NCI-H1092 treated with DMSO at 0.1 percent for 48 hours (cell line): ENCODE measurements at regions not wholly inside any gene's neighbourhood (a gene's known extent, or its start where the extent isn't known, plus 50 kb on each side); places are given as distances from the start of the nearest gene placed in this dataset.
"Not testable (repeated sequence)": the region's sequence is repeated elsewhere in the genome, so short reads cannot be mapped to it uniquely, and the experiment has no call there.

Experiments
- DNase-seq: peaks from one replicate; lab custom pipeline; 2025; lab: John Stamatoyannopoulos, UW

DNA sequence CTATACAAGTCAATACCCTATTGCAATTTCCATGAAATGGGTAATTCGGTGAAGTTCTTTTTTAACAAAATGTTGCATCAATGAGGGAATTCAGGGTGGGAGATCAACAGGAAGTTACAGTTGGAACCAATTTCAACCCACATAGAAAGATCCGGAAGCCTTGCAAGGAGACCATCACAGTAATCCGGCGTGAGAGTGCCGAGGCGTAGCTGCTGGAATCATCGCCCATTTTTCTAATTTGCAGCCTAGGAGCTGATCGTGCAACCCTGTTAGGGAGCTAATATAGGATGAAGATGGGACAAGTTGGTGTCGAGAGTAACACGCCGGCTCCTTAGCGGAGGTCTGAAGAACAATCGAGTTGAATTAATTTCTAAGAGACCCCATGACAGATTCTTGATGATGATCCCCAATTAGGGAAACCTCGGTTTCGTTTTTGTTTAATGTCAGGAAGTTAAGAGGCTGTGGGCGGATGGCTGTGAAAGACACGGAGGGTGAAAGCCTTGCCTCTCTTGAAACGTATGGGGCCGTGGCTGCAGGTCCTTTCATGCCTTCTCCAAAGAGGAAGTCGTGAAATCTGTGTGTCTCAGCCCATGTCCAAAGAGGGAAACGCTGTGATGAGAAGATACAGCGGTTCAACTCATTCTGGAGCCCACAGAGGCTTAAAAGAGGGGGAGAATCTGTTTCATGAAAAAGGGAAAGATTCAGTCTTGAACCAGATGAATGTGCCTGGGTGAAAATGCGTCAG is 51.2 kb upstream of the CARD11 start:
- DNase-seq, result no peak

DNA sequence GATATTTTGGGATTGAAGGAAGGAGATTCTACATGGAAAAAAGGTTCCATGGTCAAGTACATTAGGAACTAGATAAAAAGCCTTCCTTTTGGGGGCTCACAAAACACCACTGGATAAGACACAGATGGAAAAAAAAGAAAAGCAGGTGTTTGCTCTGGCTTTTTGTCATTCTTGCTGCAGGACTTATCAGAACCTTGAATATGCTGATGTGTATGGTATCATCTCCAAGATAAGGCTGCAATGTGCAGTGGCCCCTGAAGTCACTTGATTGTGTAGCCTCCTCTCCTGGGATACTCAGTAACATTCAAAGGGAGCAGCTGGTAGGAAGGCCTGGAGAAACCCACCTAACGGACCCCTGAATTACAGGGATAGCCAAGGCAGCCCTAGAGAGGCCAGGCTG is 54.1 kb upstream of the CARD11 start:
- no peak for DNase-seq

DNA sequence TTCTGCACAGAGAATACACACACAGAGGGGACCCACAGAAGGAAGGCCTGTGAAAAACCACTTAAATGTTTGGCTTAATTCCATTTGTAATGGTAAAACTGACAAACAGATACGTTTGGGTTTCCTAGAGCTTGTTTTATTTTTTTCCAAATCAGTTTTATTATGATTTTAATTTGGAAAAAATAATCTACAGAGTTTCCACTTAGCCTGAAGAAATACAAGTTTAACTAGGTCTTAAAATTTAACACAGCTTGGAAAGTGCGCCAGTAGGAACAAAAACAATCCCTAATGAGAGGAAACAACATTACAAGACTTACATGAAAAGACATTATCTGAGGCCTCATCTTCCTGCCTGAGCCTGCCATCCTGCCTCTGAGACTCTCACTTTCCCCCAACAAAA is 58.5 kb upstream of the CARD11 start:
- DNase-seq, result no peak

DNA sequence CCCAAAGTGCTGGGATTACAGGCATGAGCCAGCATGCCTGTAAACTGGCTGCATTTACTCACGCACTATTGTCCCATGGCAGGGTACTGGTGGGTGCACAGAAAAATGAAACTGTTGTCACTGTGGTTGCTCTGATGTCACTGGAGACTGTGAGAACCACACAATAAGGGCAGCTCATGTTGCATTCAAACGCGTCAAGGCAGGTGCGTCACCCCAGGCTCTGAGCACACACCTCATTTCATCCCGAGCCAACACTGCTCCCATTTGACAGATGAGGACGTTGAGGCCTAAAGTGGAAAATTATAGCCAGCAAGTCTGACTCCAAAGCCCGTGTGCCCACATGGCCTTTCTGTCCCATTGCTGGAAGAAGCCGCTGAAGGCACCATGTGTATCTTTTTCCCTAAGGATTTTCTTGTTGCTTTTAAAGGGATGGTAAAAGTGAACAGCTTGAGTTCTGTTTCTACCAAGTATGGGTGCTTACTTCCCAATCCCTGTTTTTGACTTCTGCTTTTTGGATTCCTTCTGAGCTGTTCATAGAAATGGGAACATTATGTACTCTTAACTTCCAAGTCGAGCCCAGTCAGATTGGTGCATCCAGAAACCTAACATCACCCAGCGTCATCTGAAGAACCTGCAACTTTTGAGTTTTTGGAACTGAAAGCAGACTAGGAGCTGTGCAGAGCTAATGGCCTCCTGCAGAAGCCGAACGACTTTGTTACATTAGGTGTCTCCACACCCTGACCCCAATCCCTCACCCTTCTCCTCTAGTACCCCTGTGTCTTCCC is 60.1 kb upstream of the CARD11 start:
- no peak for DNase-seq

DNA sequence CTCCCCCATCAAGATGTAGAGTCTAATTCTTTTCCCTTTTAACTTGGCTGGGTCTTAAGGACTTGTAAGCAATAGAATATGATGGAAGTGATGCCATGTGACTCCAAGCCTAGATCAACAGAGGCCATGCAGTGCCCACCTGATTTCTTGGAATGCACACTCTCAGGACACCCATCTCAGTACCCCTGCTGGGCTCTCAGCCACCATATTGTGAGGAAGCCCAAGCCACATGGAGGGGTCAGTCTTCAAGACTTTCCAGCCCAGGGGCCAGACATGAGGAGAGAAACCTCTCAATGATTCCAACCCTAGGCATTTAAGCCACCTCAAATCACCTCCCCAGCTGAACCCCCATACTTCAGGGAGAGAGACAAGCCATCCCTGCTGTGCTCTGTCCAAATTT is 62.2 kb upstream of the CARD11 start:
- DNase-seq, result no peak

DNA sequence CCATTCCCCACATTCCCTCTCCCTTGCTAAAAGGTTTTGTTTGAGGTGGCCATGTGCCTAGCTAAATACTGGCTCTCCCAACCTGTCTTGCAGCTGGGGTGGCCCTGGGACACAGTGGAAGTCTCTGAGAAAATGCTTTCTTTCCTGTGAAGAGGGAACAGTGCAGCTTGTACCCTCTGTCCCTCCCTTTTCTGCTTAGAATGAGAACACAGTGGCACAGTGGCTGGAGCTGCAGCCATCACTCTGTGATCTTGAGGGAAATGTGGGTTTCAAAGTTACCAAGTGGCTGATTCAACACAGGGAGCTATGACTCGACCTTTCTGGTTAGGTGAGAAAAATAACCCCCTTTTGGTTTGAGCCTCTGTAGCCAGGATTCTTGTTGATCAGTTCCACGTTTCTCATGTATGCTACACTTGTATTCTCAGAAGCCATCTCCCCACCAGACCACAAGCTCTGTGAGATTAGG is 62.7 kb upstream of the CARD11 start:
- no peak for DNase-seq

DNA sequence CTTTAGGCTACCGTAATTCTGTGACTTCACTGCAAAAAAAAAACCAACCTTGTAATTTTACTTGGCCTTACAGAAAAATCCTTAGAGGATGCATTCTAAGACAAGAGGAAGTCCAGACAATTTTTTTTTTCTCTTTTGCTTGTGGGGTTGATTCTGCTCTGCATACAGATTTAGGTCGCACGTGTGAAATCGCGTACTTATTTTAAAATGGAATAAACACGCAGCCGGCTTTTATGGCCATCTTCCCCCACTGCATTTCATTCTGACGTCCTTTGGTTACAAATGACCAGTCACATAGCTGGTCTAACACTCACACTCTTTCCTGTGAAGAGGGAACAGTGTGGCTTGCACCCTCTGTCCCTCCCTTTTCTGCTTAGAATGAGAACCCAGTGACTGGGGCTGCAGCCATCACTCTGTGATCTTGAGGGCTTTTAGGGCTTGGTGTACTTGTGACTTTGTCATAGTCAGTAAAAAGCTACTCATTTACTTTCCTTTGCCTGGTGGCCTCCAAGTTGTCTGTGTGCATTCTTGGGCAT is 63.6 kb upstream of the CARD11 start:
- DNase-seq, result no peak

DNA sequence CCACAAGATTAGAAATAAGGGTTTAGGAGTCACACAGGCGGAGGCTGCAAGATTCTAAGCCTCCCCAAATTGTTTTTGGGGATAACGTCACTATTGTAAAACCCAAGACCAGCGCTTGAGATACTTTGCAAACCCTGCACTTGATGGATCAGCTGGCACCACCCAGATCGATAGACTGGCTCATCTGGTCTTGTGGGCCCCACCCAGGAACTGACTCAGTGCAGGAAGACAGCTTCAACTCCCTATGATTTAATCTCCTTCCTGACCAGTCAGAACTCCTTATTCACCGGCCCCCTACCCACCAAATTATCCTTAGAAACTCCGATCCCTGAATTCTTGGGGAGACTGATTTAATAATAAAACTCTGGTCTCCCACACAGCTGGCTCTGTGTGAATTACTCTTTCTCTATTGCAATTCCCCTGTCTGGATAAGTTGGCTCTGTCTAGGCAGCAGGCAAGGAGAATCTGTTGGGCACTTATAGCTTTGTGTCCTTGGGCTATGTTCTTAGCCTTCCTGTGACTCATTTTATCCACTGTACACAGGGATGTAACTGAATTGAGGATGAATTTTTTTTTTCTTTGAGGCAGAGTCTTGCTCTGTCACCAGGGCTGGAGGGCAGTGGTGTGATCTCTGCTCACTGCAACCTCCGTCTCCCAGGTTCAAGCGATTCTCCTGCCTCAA is 64.4 kb upstream of the CARD11 start:
- no peak for DNase-seq

DNA sequence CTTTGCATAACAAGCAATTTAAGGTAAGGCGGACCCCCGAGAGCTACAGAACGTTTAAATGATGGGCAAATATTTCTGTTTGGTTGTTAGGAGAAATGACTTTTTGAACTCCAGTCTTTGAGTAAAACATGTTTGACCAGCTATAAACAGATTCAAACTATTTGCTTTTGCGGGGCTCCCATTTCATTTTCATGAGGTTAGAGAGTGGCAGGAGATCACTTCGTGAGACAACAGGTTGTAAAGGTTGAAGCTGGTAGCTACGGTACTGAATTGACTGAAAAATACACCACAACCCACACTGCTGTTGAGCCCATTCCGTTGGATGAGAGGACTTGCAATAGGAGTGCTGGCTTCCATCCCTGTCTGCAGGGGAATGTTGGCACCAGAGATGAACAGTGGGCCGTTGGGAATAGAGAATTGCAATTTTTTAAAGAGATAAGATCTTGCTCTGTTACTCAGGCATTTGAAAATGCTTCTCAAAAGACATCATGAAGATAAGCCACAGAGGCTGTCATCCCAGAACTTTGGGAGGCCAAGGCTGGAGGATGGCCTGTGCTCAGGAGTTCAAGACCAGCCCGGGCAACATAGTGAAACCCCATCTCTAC is 65.7 kb upstream of the CARD11 start:
- no peak for DNase-seq

DNA sequence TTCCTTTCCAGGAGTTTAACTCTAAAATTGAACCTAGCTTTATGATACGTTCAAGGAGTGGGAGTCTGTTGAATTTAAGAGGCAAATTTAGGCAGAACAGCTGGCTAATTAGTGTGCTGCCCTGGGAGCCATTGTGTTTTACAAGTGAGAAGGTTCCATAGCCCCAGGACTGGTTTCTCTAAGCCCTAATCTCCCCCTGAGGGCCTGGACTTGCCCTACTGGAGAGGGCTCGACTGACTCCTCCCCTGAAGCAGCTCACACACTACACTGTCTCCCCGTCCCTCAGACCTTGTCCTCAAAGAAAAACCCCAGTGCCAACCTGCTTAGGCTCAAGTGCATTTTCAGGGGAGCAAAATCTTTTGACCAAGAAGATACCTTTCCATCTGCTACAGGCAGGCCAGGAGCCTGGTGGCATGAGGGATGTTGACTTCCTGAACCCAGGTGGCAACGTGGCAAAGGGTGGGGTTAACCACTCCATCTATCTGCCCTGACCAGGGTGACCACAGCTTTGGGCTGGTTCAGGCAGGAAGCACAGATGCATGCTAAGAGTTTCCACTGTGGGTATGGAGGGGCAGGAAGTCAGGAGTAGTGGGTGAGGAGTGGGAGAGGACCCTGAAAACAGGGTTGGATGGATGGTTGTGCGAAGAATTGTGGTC is 68.9 kb upstream of the CARD11 start:
- no peak for DNase-seq

DNA sequence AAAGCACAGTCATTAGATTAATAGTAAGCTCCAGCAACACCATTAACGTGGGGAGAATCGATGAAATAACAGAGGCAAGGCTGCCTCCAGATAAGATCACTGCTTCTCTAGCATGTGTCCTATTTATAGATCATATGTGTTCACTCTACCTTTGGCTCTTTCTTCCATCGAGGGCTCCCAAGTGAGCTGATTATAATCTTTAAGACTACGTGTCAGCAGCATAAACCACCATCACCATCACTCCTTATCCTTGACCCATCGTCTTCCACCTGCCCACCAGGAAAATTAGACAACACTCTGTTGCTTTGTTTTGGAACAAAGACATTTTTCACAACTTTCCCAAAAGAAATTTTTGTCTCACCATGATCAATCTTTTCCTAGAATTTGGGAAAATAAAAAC is 71.2 kb upstream of the CARD11 start:
- no peak for DNase-seq

DNA sequence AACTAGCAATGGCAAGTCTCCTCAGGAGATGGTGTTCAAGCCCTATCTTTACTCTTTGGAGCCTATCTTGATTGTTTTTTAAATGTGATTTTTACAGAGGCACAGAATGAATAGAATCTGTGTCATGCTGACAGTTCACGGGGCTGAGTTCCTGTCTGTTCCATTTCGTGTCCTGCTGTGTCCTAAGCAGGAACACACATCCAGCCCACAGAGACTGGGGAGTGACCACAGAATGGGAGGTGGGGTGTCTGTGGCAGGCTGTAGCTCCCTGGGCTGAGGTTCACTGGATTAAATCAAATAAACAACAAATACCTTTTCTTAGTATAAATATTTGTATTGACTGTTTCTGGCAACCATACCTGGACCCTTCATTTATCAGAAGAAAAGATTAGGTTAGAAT is 73.4 kb upstream of the CARD11 start:
- no peak for DNase-seq

DNA sequence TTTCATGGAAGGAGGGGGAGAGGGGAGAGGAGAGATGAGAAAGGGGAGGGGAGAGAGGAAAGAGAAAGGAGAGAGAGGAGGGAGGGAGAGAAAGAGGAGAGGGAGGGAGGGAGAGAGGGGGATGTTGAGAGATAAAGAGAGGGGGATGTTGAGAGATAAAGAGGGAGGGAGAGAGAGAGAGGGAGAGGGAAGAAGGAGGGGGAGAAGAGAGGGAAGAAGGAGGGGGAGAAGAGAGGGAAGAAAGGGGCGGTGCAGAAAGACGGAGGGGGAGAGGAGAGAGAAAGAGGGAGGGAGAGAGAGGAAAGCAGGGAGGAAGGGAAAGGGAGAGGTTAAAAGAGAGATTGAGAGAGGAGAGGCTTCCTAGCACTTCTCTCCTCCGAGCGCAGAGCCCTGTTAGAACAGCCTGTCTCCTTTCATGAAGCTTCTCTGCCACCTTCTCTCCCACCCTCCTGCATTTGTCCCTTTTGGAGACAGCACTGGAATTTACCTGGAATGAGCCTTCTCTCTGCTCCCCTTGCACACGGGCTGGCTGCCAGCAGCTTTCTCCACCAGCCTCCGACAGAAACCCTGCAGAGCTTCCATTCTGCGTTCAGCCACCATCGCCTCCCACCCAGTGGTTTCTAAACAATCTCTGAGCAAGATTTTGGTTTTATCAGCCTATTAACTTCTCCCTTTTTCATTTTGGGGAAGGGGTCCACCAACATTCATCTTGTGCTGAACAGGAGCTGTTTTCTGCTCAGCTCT is 74.0 kb upstream of the CARD11 start:
- DNase-seq, result no peak

DNA sequence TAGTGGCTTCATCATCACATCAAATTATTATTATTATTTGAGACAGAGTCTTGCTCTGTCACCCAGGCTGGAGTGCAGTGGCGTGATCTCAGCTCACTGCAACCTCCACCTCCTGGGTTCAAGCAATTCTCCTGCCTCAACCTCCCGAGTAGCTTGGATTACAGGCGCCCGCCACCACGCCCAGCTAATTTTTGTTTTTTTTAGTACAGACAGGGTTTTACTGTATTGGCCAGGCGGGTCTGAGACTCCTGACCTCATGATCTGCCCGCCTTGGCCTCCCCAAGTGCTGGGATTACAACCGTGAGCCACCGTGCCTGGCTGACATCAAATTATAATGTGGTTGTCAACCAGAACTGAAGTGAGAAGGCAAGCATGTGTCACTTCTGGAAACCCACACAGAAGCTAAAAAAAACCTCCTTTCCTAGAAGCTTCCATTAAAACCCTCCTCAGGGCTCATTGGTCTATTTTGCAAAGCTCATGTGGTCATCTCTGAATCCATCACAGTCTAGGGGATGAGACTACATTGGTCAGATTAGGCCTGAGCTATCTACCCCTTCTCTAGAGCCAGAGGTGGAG is 75.8 kb upstream of the CARD11 start:
- DNase-seq, result not testable (repeated sequence)

DNA sequence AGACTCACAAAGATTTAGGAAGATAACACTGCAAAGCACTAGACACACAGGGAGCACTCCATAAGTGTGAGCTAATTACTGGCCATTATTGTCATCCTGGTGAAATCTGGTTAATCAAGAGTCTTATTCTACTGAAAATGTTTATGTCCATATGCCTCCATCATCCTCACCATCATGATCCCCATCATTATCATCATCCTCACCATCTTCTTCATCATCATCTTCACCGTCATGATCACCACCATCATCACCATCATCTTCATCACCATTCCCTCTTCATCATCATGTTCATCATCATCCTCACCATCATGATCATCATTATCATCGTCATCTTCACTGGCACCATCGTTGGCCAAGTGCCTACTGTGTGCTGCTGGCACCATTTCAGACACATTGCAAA is 76.3 kb upstream of the CARD11 start:
- DNase-seq, result no peak

DNA sequence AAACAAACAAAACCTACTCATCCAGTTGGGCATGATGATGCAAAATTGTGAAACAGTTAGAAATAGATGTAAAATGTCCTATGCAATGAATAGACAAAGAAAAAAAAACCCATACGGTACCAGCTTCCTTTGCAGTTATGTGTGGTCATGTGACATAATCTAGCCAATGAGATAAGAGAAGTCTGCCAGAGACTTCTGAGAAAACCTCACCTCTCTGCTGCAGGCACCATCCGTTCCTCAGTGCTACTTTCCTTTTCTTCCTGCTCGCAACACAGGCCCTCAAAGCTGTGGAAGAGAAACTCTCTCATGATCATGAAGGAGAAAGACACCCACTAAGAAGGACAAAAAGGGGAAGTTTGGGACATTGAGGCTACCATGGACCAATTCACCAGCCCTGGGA is 76.8 kb upstream of the CARD11 start:
- DNase-seq, result no peak

DNA sequence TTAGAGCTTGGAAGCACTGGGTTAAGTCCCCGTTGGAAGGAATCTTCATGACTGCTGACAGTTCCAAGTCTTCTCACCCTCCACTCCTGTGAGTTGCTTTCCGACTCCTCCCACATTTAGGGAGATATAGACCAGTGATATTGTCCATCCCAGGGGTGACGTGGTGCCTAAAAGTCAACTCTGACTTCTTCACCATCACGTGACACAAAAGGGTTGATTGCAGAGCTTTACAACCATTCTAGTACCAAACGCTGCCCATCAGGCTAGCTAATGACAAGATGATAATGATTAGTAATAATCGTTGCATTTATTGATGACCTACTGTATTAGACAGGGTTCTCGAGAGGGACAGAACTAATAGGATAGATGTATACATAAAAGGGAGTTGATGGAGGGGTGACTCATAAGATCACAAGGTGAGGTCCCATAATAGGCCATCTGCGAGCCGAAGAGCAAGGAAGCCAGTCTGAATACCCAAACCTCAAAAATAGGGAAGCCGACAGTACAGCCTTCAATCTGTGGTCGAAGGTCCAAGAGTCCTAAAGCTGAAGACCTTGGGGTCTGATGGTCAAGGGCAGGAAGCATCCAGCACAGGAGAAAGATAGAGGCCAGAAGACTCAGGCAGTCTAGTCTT is 85.3 kb upstream of the CARD11 start:
- DNase-seq, result no peak

DNA sequence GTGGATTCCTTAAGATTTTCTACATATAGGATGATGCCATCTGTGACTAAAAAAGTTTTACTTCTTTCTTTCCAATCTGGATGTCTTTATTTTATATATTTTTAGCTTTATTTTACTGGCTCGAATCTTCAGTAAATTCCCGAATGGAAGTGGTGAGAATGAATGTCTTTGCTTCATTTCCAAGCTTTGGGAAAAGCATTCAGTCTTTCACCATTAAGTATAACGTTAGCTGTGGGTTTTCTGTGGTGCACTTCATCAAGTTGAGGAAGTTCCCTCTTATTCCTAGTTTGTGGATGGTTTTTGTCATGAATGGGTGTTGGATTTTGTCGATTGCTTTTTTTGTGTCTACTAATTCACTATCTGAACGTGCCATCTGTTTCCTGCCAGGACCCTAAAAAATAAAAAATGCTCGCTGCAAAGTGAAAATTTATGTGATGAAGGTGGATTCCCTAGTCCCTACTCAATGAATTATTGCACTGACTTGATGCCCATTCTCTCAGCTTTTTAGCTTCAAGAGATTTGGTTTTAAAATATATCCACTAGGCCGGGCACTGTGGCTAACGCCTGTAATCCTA is 90.2 kb upstream of the CARD11 start:
- DNase-seq, result no peak

DNA sequence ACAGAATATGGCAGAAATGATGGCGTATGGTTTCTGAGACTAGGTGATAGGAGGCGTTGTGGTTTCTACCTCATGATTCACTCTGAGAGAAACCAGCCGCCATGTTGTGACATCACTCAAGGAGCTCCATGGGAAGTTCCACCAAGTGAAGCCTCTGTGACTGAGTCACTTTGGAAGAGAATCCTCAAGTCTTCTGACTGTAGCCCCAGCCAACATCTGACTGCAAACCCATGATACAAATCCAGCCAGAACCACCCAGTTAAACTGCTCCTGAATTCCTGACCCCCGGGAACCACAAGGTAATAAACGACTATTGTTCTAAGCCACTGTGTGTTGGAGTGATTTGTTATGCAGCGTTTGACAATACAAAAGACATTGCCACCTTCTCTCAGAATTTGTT is 91.1 kb upstream of the CARD11 start:
- no peak for DNase-seq

DNA sequence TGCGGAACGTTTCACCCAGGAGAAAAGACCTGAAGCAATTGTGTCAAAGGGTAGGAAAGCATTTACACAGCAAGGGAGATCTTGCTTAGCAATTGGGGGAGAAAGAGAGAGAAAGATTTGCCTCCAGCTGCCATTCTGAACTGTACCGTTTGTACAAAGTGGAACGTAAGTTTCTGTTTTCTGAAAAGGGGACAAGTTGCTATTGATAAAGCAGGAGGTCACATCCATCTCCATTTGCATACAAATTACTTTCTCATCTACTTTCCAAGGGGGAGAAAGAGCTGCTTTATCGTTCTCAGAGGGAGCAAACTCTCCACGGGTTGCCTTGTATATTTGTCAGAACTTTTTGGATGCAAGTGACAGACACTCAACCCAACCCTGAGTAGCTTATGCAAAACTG is 92.0 kb upstream of the CARD11 start:
- DNase-seq, result no peak
